Common myeloid progenitor, CD34-positive (primary cell): ENCODE measurements at regions not wholly inside any gene's neighbourhood (a gene's known extent, or its start where the extent isn't known, plus 50 kb on each side); places are given as distances from the start of the nearest gene placed in this dataset.

Source experiments
- CTCF ChIA-PET: fragments of 350-600 bp; sonication (Branson Sonifier 250); formaldehyde crosslinking; loops from one replicate; lab custom pipeline; 2021; ENCODE audit warnings: antibody characterized with exemption; lab: Charles Lee
- POLR2A ChIA-PET: fragments of 350-600 bp; sonication (Branson Sonifier 250); formaldehyde crosslinking; loops from one replicate; lab custom pipeline; 2021; ENCODE audit warnings: antibody characterized with exemption; lab: Charles Lee
- DNase-seq, 3 donors: peaks; one replicate each; pipeline versions ENCODE4 v3.0.0 to v3.0.0-alpha.2; 2013
- H3K27ac ChIP-seq, 2 experiments: 1 replicate in 1 of 2; 2 replicates in 1 of 2; pipeline ENCODE4 v1.7.0; 2013; ENCODE audit warnings: inconsistent platforms in 2 of 2, low read length in 2 of 2, mild to moderate bottlenecking in 2 of 2, low read depth in 1 of 2, moderate library complexity in 1 of 2; ENCODE audit not compliant: severe bottlenecking in 2 of 2, insufficient read depth in 1 of 2, poor library complexity in 1 of 2
- H3K27me3 ChIP-seq, 5 experiments: replicated peaks in 2 of 5; 1 replicate in 3 of 5; 2 replicates in 2 of 5; pipeline versions ENCODE4 v1.6.1 to v1.7.0; 2013; ENCODE audit warnings: low read length in 4 of 5, mild to moderate bottlenecking in 2 of 5, moderate library complexity in 2 of 5, inconsistent platforms in 1 of 5; ENCODE audit not compliant: insufficient read depth in 5 of 5, control insufficient read depth in 4 of 5
- H3K36me3 ChIP-seq, 4 experiments: 1 replicate in 2 of 4; 2 replicates in 2 of 4; pipeline versions ENCODE4 v1.6.1 to v1.7.0; 2013; ENCODE audit warnings: low read length in 3 of 4, control low read depth in 1 of 4, mild to moderate bottlenecking in 1 of 4; ENCODE audit not compliant: control insufficient read depth in 4 of 4, insufficient read depth in 4 of 4
- H3K4me1 ChIP-seq, 4 experiments: 1 replicate in 3 of 4; 2 replicates in 1 of 4; pipeline versions ENCODE4 v1.6.1 to v1.7.1; 2013; ENCODE audit warnings: low read length in 3 of 4, mild to moderate bottlenecking in 3 of 4, control low read depth in 1 of 4, inconsistent platforms in 1 of 4, moderate library complexity in 1 of 4; ENCODE audit not compliant: control insufficient read depth in 4 of 4, insufficient read depth in 4 of 4; ENCODE audit errors: control extremely low read depth in 1 of 4
- H3K4me3 ChIP-seq, 7 experiments: 1 replicate in 4 of 7; 2 replicates in 3 of 7; pipeline versions ENCODE4 v1.5.1 to v1.7.0; 2013; ENCODE audit warnings: mild to moderate bottlenecking in 7 of 7, low read length in 6 of 7, moderate library complexity in 6 of 7, inconsistent platforms in 2 of 7, low read depth in 2 of 7, control low read depth in 1 of 7; ENCODE audit not compliant: insufficient read depth in 4 of 7, control insufficient read depth in 1 of 7; ENCODE audit errors: extremely low read depth in 1 of 7
- H3K9me3 ChIP-seq, 5 experiments: 1 replicate in 4 of 5; 2 replicates in 1 of 5; pipeline versions ENCODE4 v1.6.1 to v1.7.1; 2013; ENCODE audit warnings: low read length in 4 of 5, mild to moderate bottlenecking in 2 of 5, inconsistent platforms in 1 of 5, low read depth in 1 of 5, moderate library complexity in 1 of 5; ENCODE audit not compliant: control insufficient read depth in 4 of 5, insufficient read depth in 2 of 5; ENCODE audit errors: control extremely low read depth in 1 of 5
- WGBS: methylation state at CpG from one replicate; pipeline ENCODE4 v1.1.5; 2013; ENCODE audit not compliant: insufficient coverage; 5-methylcytosine and 5-hydroxymethylcytosine counted together

GRCh38 chr2:100200985-100201384 is 58.6 kb upstream of the AFF3 start:
- Histone ChIP-seq H3K9me3 (peaks cover 0 to 3% (median 0%) of the 10 kb centered on the region in 5 experiments), H3K27me3 (no peaks in the 10 kb centered on the region), H3K4me1 (peaks cover 0 to 9% (median 5%) of the 10 kb centered on the region in 4 experiments), H3K4me3 (no peak overlapping the region), H3K36me3 (no peaks in the 10 kb centered on the region), H3K27ac (no peak overlapping the region)
- CTCF ChIA-PET = no interaction called here
- POLR2A ChIA-PET = no interaction called here
- no peak for DNase-seq
- WGBS = 100% methylated on average over 3 of the region's 4 CpGs

GRCh38 chr2:100199421-100199820 is 57.0 kb upstream of the AFF3 start:
- WGBS = 95% methylated on average over 4 of the region's 5 CpGs
- Histone ChIP-seq H3K4me1 (no peaks in the 10 kb centered on the region), H3K27me3 (no peaks in the 10 kb centered on the region), H3K4me3 (no peak overlapping the region), H3K9me3 (peaks cover 0 to 3% (median 0%) of the 10 kb centered on the region in 5 experiments), H3K27ac (no peak overlapping the region), H3K36me3 (no peaks in the 10 kb centered on the region)
- ChIA-PET POLR2A (interaction anchor here (0.6 kb wide), 1 partner anchor 435 kb away, joined by 4 read pairs; no protein-coding TSS in a partner anchor), CTCF (no interaction called here)
- no peak for DNase-seq

- Histone ChIP-seq H3K27ac (no peak overlapping the region), H3K27me3 (no peaks in the 10 kb centered on the region), H3K4me3 (no peak overlapping the region), H3K9me3 (peaks cover 0 to 3% (median 0%) of the 10 kb centered on the region in 5 experiments), H3K36me3 (no peaks in the 10 kb centered on the region), H3K4me1 (peaks cover 0 to 4% (median 0%) of the 10 kb centered on the region in 4 experiments)
- DNase-seq = no peak
- ChIA-PET CTCF (no interaction called here), POLR2A (interaction anchor here (0.6 kb wide), 1 partner anchor 435 kb away, joined by 4 read pairs; no protein-coding TSS in a partner anchor)
- 94% methylated on average over 7 of the region's 13 CpGs for WGBS
These were observed 56.3 kb upstream of the AFF3 start for GRCh38 chr2:100198461-100199230.

- Histone ChIP-seq H3K4me3 (no peak overlapping the region), H3K27me3 (no peaks in the 10 kb centered on the region), H3K36me3 (no peaks in the 10 kb centered on the region), H3K27ac (no peak overlapping the region), H3K4me1 (peaks cover 2 to 13% (median 6%) of the 10 kb centered on the region in 4 experiments), H3K9me3 (peaks cover 0 to 3% (median 0%) of the 10 kb centered on the region in 5 experiments)
- DNase-seq = no peak
- ChIA-PET CTCF (no interaction called here), POLR2A (no interaction called here)
- WGBS = 100% methylated on average over 3 of the region's 8 CpGs
These were observed 55.3 kb upstream of the AFF3 start for GRCh38 chr2:100197631-100198153.

GRCh38 chr2:100196786-100197494 is 54.5 kb upstream of the AFF3 start:
- peaks cover 2 to 13% (median 7%) of the 10 kb centered on the region in 4 experiments for H3K4me1 ChIP-seq
- POLR2A ChIA-PET = no interaction called here
- peaks cover 0 to 5% (median 0%) of the 10 kb centered on the region in 5 experiments for H3K9me3 ChIP-seq
- CTCF ChIA-PET = interaction anchor here (0.7 kb wide), 1 partner anchor 21 kb away, joined by 3 read pairs; no protein-coding TSS in a partner anchor
- H3K27ac ChIP-seq = no peak overlapping the region
- H3K27me3 ChIP-seq = no peaks in the 10 kb centered on the region
- no peak overlapping the region for H3K4me3 ChIP-seq
- 97% methylated on average over 16 of the region's 18 CpGs for WGBS
- no peaks in the 10 kb centered on the region for H3K36me3 ChIP-seq
- DNase-seq = no peak

- peaks cover 0 to 5% (median 0%) of the 10 kb centered on the region in 5 experiments for H3K9me3 ChIP-seq
- H3K4me1 ChIP-seq = peaks cover 2 to 13% (median 7%) of the 10 kb centered on the region in 4 experiments
- DNase-seq = no peak
- no peak overlapping the region for H3K27ac ChIP-seq
- ChIA-PET CTCF (no interaction called here), POLR2A (no interaction called here)
- H3K4me3 ChIP-seq = no peak overlapping the region
- no peaks in the 10 kb centered on the region for H3K36me3 ChIP-seq
- 100% methylated on average over 2 of the region's 5 CpGs for WGBS
- H3K27me3 ChIP-seq = no peaks in the 10 kb centered on the region
These were observed 53.6 kb upstream of the AFF3 start for GRCh38 chr2:100195942-100196341.
